SK-N-SH (cell line): ENCODE measurements at regions not wholly inside any gene's neighbourhood (a gene's known extent, or its start where the extent isn't known, plus 50 kb on each side); places are given as distances from the start of the nearest gene placed in this dataset.

ENCODE experiments used
- GABPA ChIP-seq: IDR thresholded peaks from 2 replicates; pipeline ENCODE4 v1.4.0; 2012; ENCODE audit warnings: low read depth, mild to moderate bottlenecking
- JUND ChIP-seq: IDR thresholded peaks from 2 replicates; pipeline ENCODE4 v1.4.0; 2012
- MXI1 ChIP-seq: IDR thresholded peaks from 2 replicates; pipeline ENCODE4 v1.6.1; 2012; ENCODE audit warnings: mild to moderate bottlenecking, low read depth, low read length, improper control_type of control experiment
- REST ChIP-seq: IDR thresholded peaks from 2 replicates; pipeline ENCODE4 v1.6.1; 2012; ENCODE audit warnings: mild to moderate bottlenecking, low read depth, low read length, moderate library complexity
- YY1 ChIP-seq: IDR thresholded peaks from 2 replicates; pipeline ENCODE4 v1.4.0; 2012; ENCODE audit warnings: low read depth, mild to moderate bottlenecking

GRCh38 chr2:220811952-220812570 is 760.0 kb downstream of the EPHA4 start:
- TF ChIP-seq GABPA (no peak), MXI1 (no peak), JUND (no peak), REST (no peak), YY1 (no peak)
